Suprapubic skin (tissue), 4 donors: ENCODE measurements at regions not wholly inside any gene's neighbourhood (a gene's known extent, or its start where the extent isn't known, plus 50 kb on each side); places are given as distances from the start of the nearest gene placed in this dataset.

Source experiments
- DNase-seq, 2 donors: peaks; one replicate each; pipeline ENCODE4 v3.0.0-alpha.2; 2019; ENCODE audit warnings: low spot score in 2 of 2
- H3K27ac ChIP-seq: fragments of 200-600 bp; sonication (generic); one replicate; pipeline ENCODE4 v1.5.1; 2019
- H3K27me3 ChIP-seq: fragments of 200-600 bp; sonication (generic); one replicate; pipeline ENCODE4 v1.5.1; 2019
- H3K36me3 ChIP-seq: fragments of 200-600 bp; sonication (generic); one replicate; pipeline ENCODE4 v1.5.1; 2019
- H3K4me1 ChIP-seq: fragments of 200-600 bp; sonication (generic); one replicate; pipeline ENCODE4 v1.5.1; 2019
- H3K4me3 ChIP-seq: fragments of 200-600 bp; sonication (generic); one replicate; pipeline ENCODE4 v1.5.1; 2019; ENCODE audit warnings: mild to moderate bottlenecking
- H3K9me3 ChIP-seq: fragments of 200-600 bp; sonication (generic); one replicate; pipeline ENCODE4 v1.5.1; 2019
- CTCF ChIP-seq, 2 donors: fragments of 200-600 bp in 1 of 2; fragments of 450-650 bp in 1 of 2; sonication (generic) in 1 of 2; IDR thresholded peaks; one replicate each; pipeline ENCODE4 v1.5.1; 2016 to 2019; ENCODE audit warnings: antibody characterized with exemption in 2 of 2, mild to moderate bottlenecking in 1 of 2, moderate library complexity in 1 of 2
- EP300 ChIP-seq: sonication (generic); formaldehyde crosslinking; IDR thresholded peaks from one replicate; pipeline ENCODE4 v1.6.1; 2017; ENCODE audit warnings: antibody characterized with exemption
- POLR2A ChIP-seq, 2 donors: fragments of 450-650 bp; IDR thresholded peaks; one replicate each; pipeline ENCODE4 v1.6.1; 2017; ENCODE audit warnings: antibody characterized with exemption in 2 of 2, mild to moderate bottlenecking in 2 of 2, moderate library complexity in 2 of 2
- POLR2AphosphoS5 ChIP-seq, 3 donors: sonication (generic); formaldehyde crosslinking; IDR thresholded peaks; one replicate each; pipeline ENCODE4 v1.6.1; 2017; ENCODE audit warnings: antibody characterized with exemption in 3 of 3
- WGBS: methylation state at CpG from one replicate; pipeline ENCODE4 v1.1.5; 2018; 5-methylcytosine and 5-hydroxymethylcytosine counted together

- Histone ChIP-seq H3K36me3 (no peaks in the 10 kb centered on the region), H3K4me1 (no peaks in the 10 kb centered on the region), H3K9me3 (no peaks in the 10 kb centered on the region), H3K27me3 (no peaks in the 10 kb centered on the region), H3K4me3 (no peak overlapping the region), H3K27ac (no peak overlapping the region)
- 89% methylated on average over 2 of the region's 2 CpGs for WGBS
- TF ChIP-seq POLR2A (IDR thresholded peaks at IDR 0.05) = no peak
- no peak for TF ChIP-seq POLR2AphosphoS5 (IDR thresholded peaks at IDR 0.05)
- no peak for TF ChIP-seq CTCF (IDR thresholded peaks at IDR 0.05)
- no peak for TF ChIP-seq EP300
- DNase-seq = no peak
Measured at GRCh38 chr20:22808628-22809027, 224.3 kb upstream of the FOXA2 start.

GRCh38 chr20:22810030-22810429 lies 225.1 kb upstream of the SSTR4 start:
- Histone ChIP-seq H3K27me3 (no peaks in the 10 kb centered on the region), H3K27ac (no peak overlapping the region), H3K4me1 (no peaks in the 10 kb centered on the region), H3K9me3 (no peaks in the 10 kb centered on the region), H3K4me3 (no peak overlapping the region), H3K36me3 (no peaks in the 10 kb centered on the region)
- 91% methylated on average over 7 of the region's 7 CpGs for WGBS
- TF ChIP-seq POLR2A (IDR thresholded peaks at IDR 0.05) (no peak), POLR2AphosphoS5 (IDR thresholded peaks at IDR 0.05) (no peak), CTCF (IDR thresholded peaks at IDR 0.05) (no peak), EP300 (no peak)
- DNase-seq = no peak

- H3K4me1 ChIP-seq = no peaks in the 10 kb centered on the region
- WGBS = 73% methylated on average over 11 of the region's 11 CpGs
- TF ChIP-seq POLR2AphosphoS5 (IDR thresholded peaks at IDR 0.05) (no peak), EP300 (no peak), POLR2A (IDR thresholded peaks at IDR 0.05) (no peak), CTCF (IDR thresholded peaks at IDR 0.05) (no peak)
Measured at GRCh38 chr20:22810626-22811569, 224.2 kb upstream of the SSTR4 start.

GRCh38 chr20:22814471-22815205 lies 220.5 kb upstream of the SSTR4 start:
- WGBS = 69% methylated on average over 9 of the region's 9 CpGs
- Histone ChIP-seq H3K27me3 (no peaks in the 10 kb centered on the region), H3K4me3 (no peak overlapping the region), H3K9me3 (no peaks in the 10 kb centered on the region), H3K4me1 (no peaks in the 10 kb centered on the region), H3K27ac (no peak overlapping the region), H3K36me3 (no peaks in the 10 kb centered on the region)
- no peak for TF ChIP-seq EP300
- no peak for TF ChIP-seq POLR2AphosphoS5 (IDR thresholded peaks at IDR 0.05)
- no peak for TF ChIP-seq CTCF (IDR thresholded peaks at IDR 0.05)
- no peak for TF ChIP-seq POLR2A (IDR thresholded peaks at IDR 0.05)
- DNase-seq = no peak

More at GRCh38 chr20:22810626-22811569, 224.2 kb upstream of the SSTR4 start:
- H3K4me3 ChIP-seq = no peak overlapping the region
- H3K27ac ChIP-seq = no peak overlapping the region
- no peaks in the 10 kb centered on the region for H3K36me3 ChIP-seq
- no peak for DNase-seq
- H3K27me3 ChIP-seq = no peaks in the 10 kb centered on the region
- H3K9me3 ChIP-seq = no peaks in the 10 kb centered on the region

GRCh38 chr20:22815206-22815551 lies 219.9 kb upstream of the SSTR4 start:
- no peak overlapping the region for H3K4me3 ChIP-seq
- WGBS = 81% methylated on average over 5 of the region's 5 CpGs
- H3K36me3 ChIP-seq = no peaks in the 10 kb centered on the region
- no peaks in the 10 kb centered on the region for H3K4me1 ChIP-seq
- no peak overlapping the region for H3K27ac ChIP-seq
- no peak for DNase-seq
- TF ChIP-seq POLR2A (IDR thresholded peaks at IDR 0.05) = no peak
- no peak for TF ChIP-seq EP300
- no peak for TF ChIP-seq POLR2AphosphoS5 (IDR thresholded peaks at IDR 0.05)
- no peak for TF ChIP-seq CTCF (IDR thresholded peaks at IDR 0.05)
- no peaks in the 10 kb centered on the region for H3K27me3 ChIP-seq
- no peaks in the 10 kb centered on the region for H3K9me3 ChIP-seq
